CD4-positive, alpha-beta T cell (primary cell): ENCODE measurements at regions not wholly inside any gene's neighbourhood (a gene's known extent, or its start where the extent isn't known, plus 50 kb on each side); places are given as distances from the start of the nearest gene placed in this dataset.
"Not testable (repeated sequence)": the region's sequence is repeated elsewhere in the genome, so short reads cannot be mapped to it uniquely, and the experiment has no call there.

Experiments
- ATAC-seq: fragments of 200-7000 bp; cut with Tn5 transposase; one replicate; pipeline ENCODE4 v1.10.0; 2022; ENCODE audit warnings: mild to moderate bottlenecking; ENCODE audit not compliant: poor library complexity
- CTCF ChIA-PET: fragments of 350-600 bp; sonication (Branson Sonifier 250); formaldehyde crosslinking; loops from one replicate; lab custom pipeline; 2021; ENCODE audit warnings: antibody characterized with exemption, inconsistent platforms; lab: Charles Lee
- POLR2A ChIA-PET: fragments of 350-600 bp; sonication (Branson Sonifier 250); formaldehyde crosslinking; loops from one replicate; lab custom pipeline; 2021; ENCODE audit warnings: antibody characterized with exemption, inconsistent platforms; lab: Charles Lee
- DNase-seq, 14 experiments: peaks; one replicate each; pipeline ENCODE4 v3.0.0-alpha.2; 2013 to 2020; ENCODE audit warnings: mixed read lengths in 2 of 14
- H3K27ac ChIP-seq, 2 donors: one replicate each; pipeline versions ENCODE4 v1.5.1 to v1.7.0; 2013; ENCODE audit warnings: low read length in 2 of 2, low read depth in 1 of 2, mild to moderate bottlenecking in 1 of 2
- H3K27me3 ChIP-seq, 2 experiments: 1 replicate in 1 of 2; 2 replicates in 1 of 2; pipeline versions ENCODE4 v1.6.1 to v1.7.0; 2013; ENCODE audit warnings: low read length in 2 of 2, control low read depth in 1 of 2, mild to moderate bottlenecking in 1 of 2, moderate library complexity in 1 of 2; ENCODE audit not compliant: insufficient read depth in 2 of 2, control insufficient read depth in 1 of 2
- H3K36me3 ChIP-seq: one replicate; pipeline ENCODE4 v1.6.1; 2013; ENCODE audit warnings: low read length, control low read depth; ENCODE audit not compliant: insufficient read depth
- H3K4me1 ChIP-seq: one replicate; pipeline ENCODE4 v1.6.1; 2013; ENCODE audit warnings: low read length, control low read depth; ENCODE audit not compliant: insufficient read depth
- H3K4me3 ChIP-seq: one replicate; pipeline ENCODE4 v1.5.1; 2013; ENCODE audit warnings: mild to moderate bottlenecking, low read length, moderate library complexity
- H3K9me3 ChIP-seq, 2 experiments: 1 replicate in 1 of 2; 2 replicates in 1 of 2; pipeline versions ENCODE4 v1.6.1 to v1.7.0; 2013; ENCODE audit warnings: low read length in 2 of 2, mild to moderate bottlenecking in 2 of 2, control low read depth in 1 of 2, moderate library complexity in 1 of 2; ENCODE audit not compliant: control insufficient read depth in 1 of 2, insufficient read depth in 1 of 2
- H3K27ac Mint-ChIP-seq: one replicate; pipeline ENCODE4 v1.8.0; 2020; ENCODE audit warnings: mixed read lengths
- H3K27me3 Mint-ChIP-seq: one replicate; pipeline ENCODE4 v1.8.0; 2021; ENCODE audit warnings: mixed read lengths
- H3K36me3 Mint-ChIP-seq: one replicate; pipeline ENCODE4 v1.8.0; 2021; ENCODE audit warnings: low read depth, mixed read lengths
- H3K4me1 Mint-ChIP-seq: one replicate; pipeline ENCODE4 v1.8.0; 2021; ENCODE audit warnings: low read depth, mixed read lengths
- H3K4me3 Mint-ChIP-seq: one replicate; pipeline ENCODE4 v1.8.0; 2020; ENCODE audit warnings: mild to moderate bottlenecking, mixed read lengths
- H3K9me3 Mint-ChIP-seq: one replicate; pipeline ENCODE4 v1.8.0; 2020; ENCODE audit warnings: mixed read lengths
- CTCF ChIP-seq: fragments of 200-600 bp; IDR thresholded peaks from one replicate; pipeline ENCODE4 v1.8.0; 2022; ENCODE audit warnings: antibody characterized with exemption, mild to moderate bottlenecking
- intact Hi-C, 2 experiments: fragments of 100-400 bp; cut with DNase I in 1 of 2; cut with micrococcal nuclease in 1 of 2; formaldehyde crosslinking; loops; one replicate each; pipeline versions ENCODE4 v1.15.1 to v1.9.0; 2023 to 2025; cut with DNase I, micrococcal nuclease

GRCh38 chr5:4613440-4613839, 526.7 kb upstream of the ADAMTS16 start:
- Histone ChIP-seq H3K27ac (no peak overlapping the region), H3K4me3 (no peak overlapping the region), H3K27me3 (no peaks in the 10 kb centered on the region), H3K4me1 (no peaks in the 10 kb centered on the region), H3K9me3 (peaks cover 0 to 8% of the 10 kb centered on the region in 2 experiments), H3K36me3 (no peaks in the 10 kb centered on the region)
- ChIA-PET POLR2A (no interaction called here), CTCF (no interaction called here)
- ATAC-seq (no peak), DNase-seq (no peak)
- H3K4me3 Mint-ChIP-seq = no peak overlapping the region
- peaks cover 8% of the 10 kb centered on the region for H3K9me3 Mint-ChIP-seq
- no peak overlapping the region for H3K27ac Mint-ChIP-seq
- intact Hi-C loops = no loop called here
- no peaks in the 10 kb centered on the region for H3K36me3 Mint-ChIP-seq
- no peak for TF ChIP-seq CTCF
- no peaks in the 10 kb centered on the region for H3K27me3 Mint-ChIP-seq
- H3K4me1 Mint-ChIP-seq = no peaks in the 10 kb centered on the region

GRCh38 chr5:4614088-4614487, 526.0 kb upstream of the ADAMTS16 start:
- no peaks in the 10 kb centered on the region for H3K4me1 ChIP-seq
- POLR2A ChIA-PET = no interaction called here
- Mint-ChIP-seq H3K9me3 (peaks cover 5% of the 10 kb centered on the region), H3K4me1 (no peaks in the 10 kb centered on the region), H3K27ac (no peak overlapping the region), H3K36me3 (no peaks in the 10 kb centered on the region), H3K4me3 (no peak overlapping the region), H3K27me3 (no peaks in the 10 kb centered on the region)
- TF ChIP-seq CTCF = no peak
- H3K36me3 ChIP-seq = no peaks in the 10 kb centered on the region
- CTCF ChIA-PET = no interaction called here
- intact Hi-C loops = no loop called here
- peaks cover 0 to 8% of the 10 kb centered on the region in 2 experiments for H3K9me3 ChIP-seq
- no peak for DNase-seq
- H3K27me3 ChIP-seq = no peaks in the 10 kb centered on the region
- H3K27ac ChIP-seq = no peak overlapping the region
- H3K4me3 ChIP-seq = no peak overlapping the region
- ATAC-seq = no peak

- H3K9me3 Mint-ChIP-seq, H3K27me3 ChIP-seq, H3K4me3 ChIP-seq, H3K27me3 Mint-ChIP-seq, DNase-seq, ATAC-seq, H3K9me3 ChIP-seq, H3K27ac Mint-ChIP-seq, intact Hi-C loops, H3K4me1 ChIP-seq, POLR2A ChIA-PET, CTCF ChIA-PET, H3K27ac ChIP-seq, H3K36me3 Mint-ChIP-seq, H3K4me3 Mint-ChIP-seq, H3K36me3 ChIP-seq, H3K4me1 Mint-ChIP-seq: not testable (repeated sequence)
Measured at GRCh38 chr5:4615369-4615768, 524.8 kb upstream of the ADAMTS16 start.

GRCh38 chr5:4625206-4625896, 514.8 kb upstream of the ADAMTS16 start:
- CTCF ChIA-PET = no interaction called here
- DNase-seq = no peak
- Histone ChIP-seq H3K27ac (no peak overlapping the region), H3K4me1 (no peaks in the 10 kb centered on the region), H3K4me3 (no peak overlapping the region), H3K36me3 (no peaks in the 10 kb centered on the region), H3K9me3 (peaks cover 6 to 16% of the 10 kb centered on the region in 2 experiments), H3K27me3 (no peaks in the 10 kb centered on the region)
- intact Hi-C loops = no loop called here
- Mint-ChIP-seq H3K4me1 (no peaks in the 10 kb centered on the region), H3K4me3 (no peak overlapping the region), H3K36me3 (no peaks in the 10 kb centered on the region), H3K27me3 (no peaks in the 10 kb centered on the region), H3K27ac (no peak overlapping the region), H3K9me3 (peaks cover 3% of the 10 kb centered on the region)
- TF ChIP-seq CTCF = no peak
- POLR2A ChIA-PET = no interaction called here
- ATAC-seq = no peak
